Keratinocyte (primary cell): ENCODE measurements at regions not wholly inside any gene's neighbourhood (a gene's known extent, or its start where the extent isn't known, plus 50 kb on each side); places are given as distances from the start of the nearest gene placed in this dataset.

Experiments
- DNase-seq: peaks from one replicate; pipeline ENCODE4 v3.0.0-alpha.2; 2011; ENCODE audit warnings: low read depth, missing footprints, low spot score
- FAIRE-seq: peaks from 2 replicates; lab custom pipeline; 2011; peaks lifted over from hg19 to GRCh38; lab: Jason Lieb, UNC
- H2AFZ ChIP-seq: 2 replicates; pipeline ENCODE4 v1.6.0; 2012; ENCODE audit warnings: low read length, control low read depth, inconsistent platforms; ENCODE audit not compliant: control insufficient read depth
- H3K27ac ChIP-seq: 2 replicates; pipeline ENCODE4 v1.5.1; 2011; ENCODE audit warnings: low read length; ENCODE audit not compliant: control insufficient read depth, insufficient read depth
- H3K27me3 ChIP-seq: 3 replicates; pipeline ENCODE4 v1.6.0; 2011; ENCODE audit warnings: low read length; ENCODE audit not compliant: control insufficient read depth, insufficient read depth; ENCODE audit errors: extremely low read depth
- H3K36me3 ChIP-seq, 2 experiments: 2 replicates in 1 of 2; 3 replicates in 1 of 2; pipeline ENCODE4 v1.5.1; 2011; ENCODE audit warnings: low read length in 2 of 2, mild to moderate bottlenecking in 1 of 2; ENCODE audit not compliant: control insufficient read depth in 2 of 2, insufficient read depth in 2 of 2; ENCODE audit errors: extremely low read depth in 1 of 2
- H3K4me1 ChIP-seq: 3 replicates; pipeline ENCODE4 v1.5.1; 2011; ENCODE audit warnings: low read length; ENCODE audit not compliant: control insufficient read depth, insufficient read depth; ENCODE audit errors: extremely low read depth
- H3K4me2 ChIP-seq: 3 replicates; pipeline ENCODE4 v1.6.0; 2011; ENCODE audit warnings: low read depth, low read length; ENCODE audit not compliant: control insufficient read depth, insufficient read depth; ENCODE audit errors: extremely low read depth
- H3K4me3 ChIP-seq, 3 experiments: fragments of 200-600 bp in 1 of 3; sonication (generic) in 1 of 3; 2 replicates in 2 of 3; 3 replicates in 1 of 3; pipeline ENCODE4 v1.5.1; 2011 to 2016; ENCODE audit warnings: low read length in 3 of 3, mild to moderate bottlenecking in 3 of 3, control low read depth in 2 of 3, inconsistent platforms in 1 of 3, low read depth in 1 of 3, mixed read lengths in 1 of 3, mixed run types in 1 of 3, moderate library complexity in 1 of 3; ENCODE audit not compliant: control insufficient read depth in 2 of 3, insufficient read depth in 2 of 3; ENCODE audit errors: extremely low read depth in 1 of 3
- H3K79me2 ChIP-seq: 2 replicates; pipeline ENCODE4 v1.6.0; 2012; ENCODE audit warnings: low read length; ENCODE audit not compliant: control insufficient read depth, insufficient read depth
- H3K9ac ChIP-seq: 3 replicates; pipeline ENCODE4 v1.6.0; 2011; ENCODE audit warnings: low read length; ENCODE audit not compliant: control insufficient read depth, insufficient read depth; ENCODE audit errors: extremely low read depth
- H3K9me1 ChIP-seq: 3 replicates; pipeline ENCODE4 v1.6.0; 2011; ENCODE audit warnings: low read length; ENCODE audit not compliant: control insufficient read depth, insufficient read depth; ENCODE audit errors: extremely low read depth
- H3K9me3 ChIP-seq: 2 replicates; pipeline ENCODE4 v1.5.1; 2012; ENCODE audit warnings: low read depth, low read length; ENCODE audit not compliant: control insufficient read depth
- H4K20me1 ChIP-seq: 3 replicates; pipeline ENCODE4 v1.6.0; 2011; ENCODE audit warnings: low read length; ENCODE audit not compliant: control insufficient read depth, insufficient read depth; ENCODE audit errors: extremely low read depth
- CTCF ChIP-seq, 3 experiments: IDR thresholded peaks in 1 of 3; conservative IDR thresholded peaks in 1 of 3; optimal IDR thresholded peaks in 1 of 3; 2 replicates in 2 of 3; 3 replicates in 1 of 3; pipeline versions ENCODE3 to v1.5.1; 2011; ENCODE audit warnings: low read length in 3 of 3, mild to moderate bottlenecking in 3 of 3, moderate library complexity in 2 of 3, control low read depth in 1 of 3, inconsistent platforms in 1 of 3; ENCODE audit not compliant: insufficient read depth in 2 of 3; ENCODE audit errors: extremely low read depth in 1 of 3
- EZH2 ChIP-seq: IDR thresholded peaks from one replicate; pipeline ENCODE4 v1.6.1; 2012; ENCODE audit warnings: inconsistent platforms, mild to moderate bottlenecking, low read length, moderate library complexity
- dilution Hi-C: fragments of 300-500 bp; cut with MboI; formaldehyde crosslinking; loops from one replicate; pipeline ENCODE4 v1.7.0; 2020; ENCODE audit warnings: low sequenced_read_pairs; ENCODE audit not compliant: extremely low pct_ligation_motif_present

- Histone ChIP-seq H3K4me3 (no peak overlapping the region), H4K20me1 (no peaks in the 10 kb centered on the region), H3K9me1 (no peaks in the 10 kb centered on the region), H3K27me3 (no peaks in the 10 kb centered on the region), H3K4me1 (peaks cover 3% of the 10 kb centered on the region), H3K9ac (no peak overlapping the region), H3K36me3 (no peaks in the 10 kb centered on the region), H2AFZ (no peak overlapping the region), H3K4me2 (no peak overlapping the region), H3K79me2 (no peaks in the 10 kb centered on the region), H3K9me3 (no peaks in the 10 kb centered on the region), H3K27ac (no peak overlapping the region)
- TF ChIP-seq CTCF (optimal IDR thresholded peaks at IDR 0.05 in 1 of 3, IDR thresholded peaks at IDR 0.05 in 1 of 3, conservative IDR thresholded peaks at IDR 0.05 in 1 of 3; ENCODE audit: extremely low read depth in 1 of 3, insufficient read depth in 2 of 3, low read length in 3 of 3) (no peak), EZH2 (no peak)
- no peak for FAIRE-seq
- dilution Hi-C loops: no loop called here
- DNase-seq: no peak
These were observed 55.8 kb downstream of the RGS12 start for GRCh38 chr4:3348621-3349020.

DNA sequence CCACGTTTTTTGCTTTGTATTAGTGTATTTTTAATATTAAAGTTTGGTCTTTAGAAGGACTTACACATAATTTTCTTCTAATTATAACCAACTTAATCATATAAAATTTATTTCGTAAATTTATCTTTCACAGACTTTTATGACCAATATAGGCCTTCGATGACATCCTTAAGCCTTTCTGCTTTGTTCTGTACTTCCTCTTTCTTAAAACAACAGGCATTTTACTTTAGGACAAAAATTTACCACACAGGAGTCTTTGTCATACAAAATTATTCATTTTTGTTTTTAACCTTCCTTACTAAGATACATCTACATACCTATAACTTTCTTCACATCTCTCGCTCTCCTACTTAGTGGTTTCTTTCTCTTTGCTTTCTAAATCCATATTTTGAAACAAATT lies 56.3 kb downstream of the RGS12 start:
- no peak for FAIRE-seq
- H3K36me3 ChIP-seq: no peaks in the 10 kb centered on the region
- H3K9me1 ChIP-seq: no peaks in the 10 kb centered on the region
- dilution Hi-C loops: no loop called here
- DNase-seq: no peak
- TF ChIP-seq CTCF (optimal IDR thresholded peaks at IDR 0.05 in 1 of 3, IDR thresholded peaks at IDR 0.05 in 1 of 3, conservative IDR thresholded peaks at IDR 0.05 in 1 of 3; ENCODE audit: extremely low read depth in 1 of 3, insufficient read depth in 2 of 3, low read length in 3 of 3) (no peak), EZH2 (no peak)
- H3K27me3 ChIP-seq: no peaks in the 10 kb centered on the region
- peaks cover 7% of the 10 kb centered on the region for H3K4me1 ChIP-seq
- H4K20me1 ChIP-seq: no peaks in the 10 kb centered on the region
- H3K9ac ChIP-seq: no peak overlapping the region
- H3K27ac ChIP-seq: no peak overlapping the region
- H3K9me3 ChIP-seq: no peaks in the 10 kb centered on the region
- no peaks in the 10 kb centered on the region for H3K79me2 ChIP-seq
- no peak overlapping the region for H3K4me3 ChIP-seq
- no peak overlapping the region for H2AFZ ChIP-seq
- no peak overlapping the region for H3K4me2 ChIP-seq
